Naive thymus-derived CD4-positive, alpha-beta T cell (primary cell): ENCODE measurements at regions not wholly inside any gene's neighbourhood (a gene's known extent, or its start where the extent isn't known, plus 50 kb on each side); places are given as distances from the start of the nearest gene placed in this dataset.

Experiments
- ATAC-seq: fragments of 150-1000 bp; cut with Tn5 transposase; 2 replicates; pipeline ENCODE4 v1.10.0; 2021; ENCODE audit warnings: mild to moderate bottlenecking, moderate library complexity
- CTCF ChIA-PET: fragments of 350-600 bp; sonication (Branson Sonifier 250); formaldehyde crosslinking; loops from one replicate; lab custom pipeline; 2021; ENCODE audit warnings: antibody characterized with exemption; lab: Charles Lee
- POLR2A ChIA-PET: fragments of 350-600 bp; sonication (Branson Sonifier 250); formaldehyde crosslinking; loops from one replicate; lab custom pipeline; 2021; ENCODE audit warnings: antibody characterized with exemption, inconsistent platforms; lab: Charles Lee
- DNase-seq, 9 donors: peaks; one replicate each; pipeline versions ENCODE4 v3.0.0 to v3.0.0-alpha.2; 2020 to 2022; ENCODE audit warnings: mixed read lengths in 1 of 9
- H3K27ac ChIP-seq: one replicate; pipeline ENCODE4 v1.7.0; 2013; ENCODE audit warnings: mild to moderate bottlenecking, low read depth, low read length, moderate library complexity
- H3K27me3 ChIP-seq, 2 donors: one replicate each; pipeline ENCODE4 v1.7.0; 2013; ENCODE audit warnings: low read length in 2 of 2, mild to moderate bottlenecking in 2 of 2, moderate library complexity in 2 of 2; ENCODE audit not compliant: control insufficient read depth in 2 of 2, insufficient read depth in 2 of 2
- H3K36me3 ChIP-seq, 3 experiments: 1 replicate in 2 of 3; 2 replicates in 1 of 3; pipeline ENCODE4 v1.7.0; 2013; ENCODE audit warnings: low read length in 3 of 3, mild to moderate bottlenecking in 3 of 3, moderate library complexity in 1 of 3; ENCODE audit not compliant: insufficient read depth in 3 of 3, control insufficient read depth in 2 of 3
- H3K4me1 ChIP-seq, 2 donors: one replicate each; pipeline ENCODE4 v1.7.0; 2013; ENCODE audit warnings: low read length in 2 of 2, mild to moderate bottlenecking in 2 of 2, moderate library complexity in 1 of 2; ENCODE audit not compliant: control insufficient read depth in 2 of 2, insufficient read depth in 2 of 2
- H3K4me3 ChIP-seq: 2 replicates; pipeline ENCODE4 v1.7.0; 2013; ENCODE audit warnings: mild to moderate bottlenecking, low read length
- H3K9me3 ChIP-seq, 3 experiments: 1 replicate in 2 of 3; 2 replicates in 1 of 3; pipeline ENCODE4 v1.7.0; 2013; ENCODE audit warnings: low read length in 3 of 3; ENCODE audit not compliant: control insufficient read depth in 2 of 3
- H3K27ac Mint-ChIP-seq, 9 donors: one replicate each; pipeline ENCODE4 v1.8.0; 2020 to 2022; ENCODE audit warnings: mixed read lengths in 9 of 9, mild to moderate bottlenecking in 8 of 9, moderate library complexity in 5 of 9, inconsistent platforms in 2 of 9
- H3K27me3 Mint-ChIP-seq, 5 donors: one replicate each; pipeline ENCODE4 v1.8.0; 2021 to 2022; ENCODE audit warnings: mixed read lengths in 5 of 5, mild to moderate bottlenecking in 1 of 5
- H3K36me3 Mint-ChIP-seq, 5 donors: one replicate each; pipeline ENCODE4 v1.8.0; 2020 to 2022; ENCODE audit warnings: mixed read lengths in 5 of 5, mild to moderate bottlenecking in 3 of 5, inconsistent platforms in 1 of 5
- H3K4me1 Mint-ChIP-seq, 7 donors: one replicate each; pipeline ENCODE4 v1.8.0; 2020 to 2022; ENCODE audit warnings: mixed read lengths in 7 of 7, mild to moderate bottlenecking in 3 of 7, inconsistent platforms in 1 of 7
- H3K4me3 Mint-ChIP-seq, 10 donors: one replicate each; pipeline ENCODE4 v1.8.0; 2020 to 2022; ENCODE audit warnings: mild to moderate bottlenecking in 10 of 10, mixed read lengths in 10 of 10, moderate library complexity in 6 of 10, inconsistent platforms in 2 of 10
- H3K9me3 Mint-ChIP-seq, 11 donors: one replicate each; pipeline ENCODE4 v1.8.0; 2020 to 2022; ENCODE audit warnings: mixed read lengths in 11 of 11, mild to moderate bottlenecking in 4 of 11, inconsistent platforms in 1 of 11, moderate library complexity in 1 of 11
- intact Hi-C, 2 donors: fragments of 100-400 bp; cut with micrococcal nuclease; formaldehyde crosslinking; loops; one replicate each; pipeline ENCODE4 v1.15.1; 2023

DNA sequence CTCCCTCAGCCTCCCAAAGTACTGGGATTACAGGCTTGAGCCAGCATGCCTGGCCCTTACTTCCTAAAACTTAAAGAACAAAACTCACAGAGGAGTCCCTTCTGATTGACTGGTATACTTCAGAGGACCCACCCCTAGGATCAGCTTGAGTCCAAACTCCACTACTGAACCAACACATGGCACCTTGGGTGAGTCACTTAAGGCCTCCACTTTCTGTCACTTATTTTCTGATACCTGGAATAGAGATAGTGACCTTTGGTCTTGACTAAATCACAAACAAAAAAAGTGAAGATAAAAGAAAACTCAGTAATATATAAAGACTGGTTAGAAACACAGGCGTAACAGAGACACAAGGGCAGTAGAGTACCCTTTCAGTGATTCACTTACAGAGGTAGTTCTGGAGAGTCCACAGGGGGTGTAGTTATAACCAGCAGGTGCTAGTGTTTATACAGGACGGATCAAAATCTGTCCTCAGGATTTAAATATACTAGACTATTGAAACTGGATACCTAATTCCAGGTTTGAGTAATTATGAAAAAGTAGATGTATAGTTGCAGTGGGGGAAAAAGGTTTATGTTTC lies 274.3 kb upstream of the ANKRD55 start:
- Mint-ChIP-seq H3K36me3 (peaks cover 0 to 1% (median 0%) of the 10 kb centered on the region in 5 donors), H3K27ac (no peak overlapping the region), H3K9me3 (peaks cover 0 to 2% (median 0%) of the 10 kb centered on the region in 11 donors), H3K4me3 (no peak overlapping the region), H3K27me3 (no peaks in the 10 kb centered on the region), H3K4me1 (peaks cover 0 to 7% (median under 1%) of the 10 kb centered on the region in 7 donors)
- no peaks in the 10 kb centered on the region for H3K9me3 ChIP-seq
- no peaks in the 10 kb centered on the region for H3K4me1 ChIP-seq
- ChIA-PET CTCF (interaction anchor here (0.7 kb wide), 1 partner anchor 11 kb away, joined by 3 read pairs; no protein-coding TSS in a partner anchor), POLR2A (interaction anchor here (0.6 to 1.1 kb wide), 2 partner anchors 10 to 162 kb away, joined by 3 to 4 read pairs; no protein-coding TSS in a partner anchor)
- DNase-seq (no peak), ATAC-seq (no peak)
- H3K27me3 ChIP-seq = no peaks in the 10 kb centered on the region
- no peak overlapping the region for H3K4me3 ChIP-seq
- H3K36me3 ChIP-seq = no peaks in the 10 kb centered on the region
- intact Hi-C loops = loop anchor here in 1 of 2 donors (2.0 kb wide), 1 partner anchor 15 kb away; no protein-coding TSS in a partner anchor
- H3K27ac ChIP-seq = no peak overlapping the region

DNA sequence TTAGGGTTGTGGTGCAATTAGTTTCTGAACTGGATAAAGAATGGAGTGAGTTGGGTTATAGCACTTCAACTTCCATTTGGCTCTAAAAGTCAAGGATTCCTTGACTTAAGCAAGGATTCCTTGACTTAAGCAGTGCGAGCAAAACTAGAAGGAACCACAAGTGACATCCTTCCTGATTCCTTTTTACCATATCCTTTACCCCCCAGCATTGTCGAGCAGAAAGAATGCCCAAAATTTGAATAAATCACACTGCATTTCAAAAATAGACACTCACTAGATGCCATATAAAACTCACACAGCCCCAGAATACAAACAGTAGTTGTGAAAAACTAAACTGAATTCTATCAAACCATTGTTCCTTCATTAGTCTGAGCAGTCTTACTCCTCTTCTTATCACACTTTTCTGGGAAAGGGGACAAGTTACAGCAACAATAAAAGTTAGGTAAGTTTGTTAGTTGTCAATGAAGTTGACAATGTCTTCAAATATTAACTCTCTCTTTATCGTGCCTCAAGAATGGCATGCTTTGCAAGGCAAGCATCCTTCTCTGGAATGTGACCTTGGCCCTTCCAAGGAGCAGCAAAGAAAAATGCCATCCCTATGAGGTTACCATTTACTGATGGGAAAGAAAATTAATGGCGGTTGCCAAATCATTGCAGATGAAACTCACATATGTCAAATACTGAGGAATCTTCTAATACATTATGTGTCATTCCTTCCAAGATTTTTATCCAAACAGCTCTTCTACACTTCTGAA lies 273.3 kb upstream of the ANKRD55 start:
- no peaks in the 10 kb centered on the region for H3K9me3 ChIP-seq
- no peaks in the 10 kb centered on the region for H3K27me3 ChIP-seq
- POLR2A ChIA-PET = interaction anchor here (0.6 to 1.1 kb wide), 3 partner anchors 9 to 161 kb away, joined by 3 to 6 read pairs (median 4); no protein-coding TSS in a partner anchor
- Mint-ChIP-seq H3K4me3 (no peak overlapping the region), H3K36me3 (peaks cover 0 to 1% (median 0%) of the 10 kb centered on the region in 5 donors), H3K4me1 (peaks cover 0 to 17% (median 10%) of the 10 kb centered on the region in 7 donors), H3K27ac (peak overlapping the region in 1 of 9 donors; percentile 32), H3K9me3 (peaks cover 0 to 2% (median 0%) of the 10 kb centered on the region in 11 donors), H3K27me3 (no peaks in the 10 kb centered on the region)
- H3K36me3 ChIP-seq = no peaks in the 10 kb centered on the region
- H3K27ac ChIP-seq = no peak overlapping the region
- no peak for ATAC-seq
- CTCF ChIA-PET = interaction anchor here (0.7 kb wide), 1 partner anchor 10 kb away, joined by 3 read pairs; no protein-coding TSS in a partner anchor
- DNase-seq = no peak
- peaks cover 0 to 10% of the 10 kb centered on the region in 2 donors for H3K4me1 ChIP-seq
- intact Hi-C loops = loop anchor here in 1 of 2 donors (2.0 kb wide), 1 partner anchor 16 kb away; no protein-coding TSS in a partner anchor
- H3K4me3 ChIP-seq = no peak overlapping the region

GRCh38 chr5:56503929-56504328 lies 270.8 kb upstream of the ANKRD55 start:
- no peak overlapping the region for H3K4me3 Mint-ChIP-seq
- CTCF ChIA-PET = no interaction called here
- no peak for ATAC-seq
- peaks cover 0 to 4% (median 0%) of the 10 kb centered on the region in 11 donors for H3K9me3 Mint-ChIP-seq
- Histone ChIP-seq H3K4me3 (no peak overlapping the region), H3K36me3 (no peaks in the 10 kb centered on the region), H3K9me3 (no peaks in the 10 kb centered on the region), H3K27me3 (no peaks in the 10 kb centered on the region), H3K27ac (no peak overlapping the region), H3K4me1 (peaks cover 0 to 10% of the 10 kb centered on the region in 2 donors)
- H3K27me3 Mint-ChIP-seq = no peaks in the 10 kb centered on the region
- POLR2A ChIA-PET = no interaction called here
- peaks cover 0 to 5% (median 0%) of the 10 kb centered on the region in 5 donors for H3K36me3 Mint-ChIP-seq
- peaks cover 0 to 17% (median 12%) of the 10 kb centered on the region in 7 donors for H3K4me1 Mint-ChIP-seq
- intact Hi-C loops = no loop called here
- no peak for DNase-seq
- H3K27ac Mint-ChIP-seq = no peak overlapping the region

GRCh38 chr5:56501781-56502557 lies 268.8 kb upstream of the ANKRD55 start:
- DNase-seq = no peak
- H3K9me3 Mint-ChIP-seq = peaks cover 0 to 4% (median 0%) of the 10 kb centered on the region in 11 donors
- intact Hi-C loops = no loop called here
- ATAC-seq = no peak
- Histone ChIP-seq H3K4me1 (peaks cover 0 to 13% of the 10 kb centered on the region in 2 donors), H3K27me3 (no peaks in the 10 kb centered on the region), H3K4me3 (no peak overlapping the region), H3K36me3 (no peaks in the 10 kb centered on the region), H3K9me3 (no peaks in the 10 kb centered on the region), H3K27ac (no peak overlapping the region)
- CTCF ChIA-PET = no interaction called here
- POLR2A ChIA-PET = no interaction called here
- H3K4me3 Mint-ChIP-seq = peak overlapping the region in 7 of 10 donors; percentile 8 to 73 (median 31)
- no peaks in the 10 kb centered on the region for H3K27me3 Mint-ChIP-seq
- peaks cover 0 to 5% (median 0%) of the 10 kb centered on the region in 5 donors for H3K36me3 Mint-ChIP-seq
- peaks cover under 1 to 17% (median 15%) of the 10 kb centered on the region in 7 donors for H3K4me1 Mint-ChIP-seq
- H3K27ac Mint-ChIP-seq = peak overlapping the region in 5 of 9 donors; percentile 5 to 74 (median 34)

- H3K27me3 Mint-ChIP-seq = peaks cover 0 to 8% (median 0%) of the 10 kb centered on the region in 5 donors
- Histone ChIP-seq H3K4me1 (peaks cover 0 to 22% of the 10 kb centered on the region in 2 donors), H3K36me3 (no peaks in the 10 kb centered on the region), H3K27ac (no peak overlapping the region), H3K27me3 (no peaks in the 10 kb centered on the region), H3K9me3 (no peaks in the 10 kb centered on the region), H3K4me3 (no peak overlapping the region)
- DNase-seq (no peak), ATAC-seq (no peak)
- no peak overlapping the region for H3K4me3 Mint-ChIP-seq
- peaks cover 13 to 31% (median 27%) of the 10 kb centered on the region in 7 donors for H3K4me1 Mint-ChIP-seq
- intact Hi-C loops = no loop called here
- H3K9me3 Mint-ChIP-seq = peaks cover 0 to 4% (median 0%) of the 10 kb centered on the region in 11 donors
- peaks cover 0 to 5% (median 0%) of the 10 kb centered on the region in 5 donors for H3K36me3 Mint-ChIP-seq
- CTCF ChIA-PET = no interaction called here
- POLR2A ChIA-PET = interaction anchor here (1.0 kb wide), 1 partner anchor 21 kb away, joined by 3 read pairs; no protein-coding TSS in a partner anchor
- no peak overlapping the region for H3K27ac Mint-ChIP-seq
Measured at GRCh38 chr5:56499901-56500300, 266.8 kb upstream of the ANKRD55 start.

GRCh38 chr5:56499491-56499890 lies 266.4 kb upstream of the ANKRD55 start:
- H3K9me3 Mint-ChIP-seq = peaks cover 0 to 4% (median 0%) of the 10 kb centered on the region in 11 donors
- peaks cover 0 to 8% (median 0%) of the 10 kb centered on the region in 5 donors for H3K27me3 Mint-ChIP-seq
- peaks cover 0 to 5% (median 0%) of the 10 kb centered on the region in 5 donors for H3K36me3 Mint-ChIP-seq
- Histone ChIP-seq H3K9me3 (no peaks in the 10 kb centered on the region), H3K36me3 (no peaks in the 10 kb centered on the region), H3K27me3 (no peaks in the 10 kb centered on the region), H3K4me3 (no peak overlapping the region), H3K4me1 (peaks cover 0 to 22% of the 10 kb centered on the region in 2 donors), H3K27ac (no peak overlapping the region)
- POLR2A ChIA-PET = interaction anchor here (0.7 to 1.0 kb wide), 2 partner anchors 22 to 169 kb away, joined by 3 read pairs; no protein-coding TSS in a partner anchor
- peaks cover 13 to 31% (median 27%) of the 10 kb centered on the region in 7 donors for H3K4me1 Mint-ChIP-seq
- no peak overlapping the region for H3K4me3 Mint-ChIP-seq
- intact Hi-C loops = no loop called here
- no peak for DNase-seq
- no peak for ATAC-seq
- H3K27ac Mint-ChIP-seq = no peak overlapping the region
- CTCF ChIA-PET = interaction anchor here (0.7 kb wide), 1 partner anchor 136 kb away, joined by 3 read pairs; no protein-coding TSS in a partner anchor
